GM18873 (cell line): ENCODE measurements at regions not wholly inside any gene's neighbourhood (a gene's known extent, or its start where the extent isn't known, plus 50 kb on each side); places are given as distances from the start of the nearest gene placed in this dataset.

Experiments
- ATAC-seq: cut with Tn5 transposase; IDR thresholded peaks from one replicate; pipeline ENCODE4 v1.9.1; 2021; ENCODE audit warnings: mild to moderate bottlenecking, moderate library complexity, moderate number of reproducible peaks; ENCODE audit not compliant: unreplicated experiment, low FRiP score

DNA sequence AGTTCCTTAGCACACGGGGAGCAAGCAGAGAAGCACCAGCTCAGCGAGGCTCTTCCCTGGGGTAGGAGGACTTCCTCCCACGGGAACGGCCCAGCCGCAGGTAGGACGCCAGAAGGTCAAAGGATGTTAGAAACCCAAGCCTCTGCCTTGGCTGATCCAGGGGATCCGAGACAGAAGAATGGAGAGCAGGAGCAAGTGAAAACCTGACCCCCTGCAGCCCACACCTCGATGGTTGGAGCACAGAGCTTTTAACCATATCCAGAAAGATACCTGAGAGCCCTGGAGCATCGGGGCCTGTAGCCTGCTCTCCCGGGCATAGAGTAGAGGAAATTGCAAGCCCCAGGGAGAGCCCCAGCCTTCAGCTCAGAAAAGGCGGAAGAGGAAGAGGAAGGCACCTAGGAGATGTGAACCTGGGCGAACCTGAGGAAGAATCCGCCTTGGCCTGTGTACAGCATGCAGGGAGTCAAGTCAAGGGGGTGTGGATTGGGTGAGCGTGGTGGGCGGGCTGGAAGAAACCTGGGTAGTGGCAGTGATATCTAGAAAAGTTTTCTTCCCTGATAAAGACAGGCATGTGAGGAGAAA, 76.3 kb downstream of the PSMG1 start:
- ATAC-seq: no peak

DNA sequence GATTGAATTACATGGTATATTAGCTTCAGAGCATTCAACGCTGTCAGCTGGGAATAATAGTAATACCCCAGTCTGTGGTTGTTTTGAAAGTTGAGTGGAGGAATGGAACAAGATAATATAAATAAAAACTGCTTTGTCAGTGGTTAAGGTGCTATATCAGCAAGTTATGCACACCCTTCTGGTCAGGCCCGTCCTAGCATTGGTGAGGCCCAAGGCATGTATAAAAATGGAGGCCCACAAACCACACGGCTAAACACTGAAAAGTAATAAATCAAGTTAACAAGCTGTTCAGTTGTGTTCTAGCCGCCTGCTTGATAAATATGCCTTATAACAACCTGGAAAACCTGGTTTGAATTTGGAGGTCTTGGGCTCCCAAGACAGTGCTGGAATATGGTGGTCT, 77.4 kb downstream of the PSMG1 start:
- ATAC-seq: no peak

GRCh38 chr21:39105341-39105765, 77.9 kb downstream of the PSMG1 start:
- no peak for ATAC-seq

DNA sequence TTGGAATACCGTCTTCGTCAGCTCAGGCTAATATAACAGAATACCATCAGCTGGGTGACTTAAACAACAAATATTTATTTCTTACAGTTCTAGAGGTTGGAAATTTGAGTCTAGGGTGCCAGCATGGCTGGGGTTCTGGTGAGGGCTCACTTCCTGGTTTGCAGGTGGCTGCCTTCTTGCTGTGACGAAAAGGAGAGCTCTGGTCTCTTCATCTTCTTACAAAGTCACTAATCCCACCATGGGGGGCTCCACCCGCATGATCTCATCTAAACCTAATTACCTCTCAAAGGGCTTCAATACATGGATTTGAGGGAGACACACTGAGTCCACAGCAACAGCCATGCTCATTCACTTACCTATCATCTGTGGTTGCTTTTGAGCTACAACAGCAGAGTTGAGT, 78.3 kb downstream of the PSMG1 start:
- ATAC-seq: no peak

DNA sequence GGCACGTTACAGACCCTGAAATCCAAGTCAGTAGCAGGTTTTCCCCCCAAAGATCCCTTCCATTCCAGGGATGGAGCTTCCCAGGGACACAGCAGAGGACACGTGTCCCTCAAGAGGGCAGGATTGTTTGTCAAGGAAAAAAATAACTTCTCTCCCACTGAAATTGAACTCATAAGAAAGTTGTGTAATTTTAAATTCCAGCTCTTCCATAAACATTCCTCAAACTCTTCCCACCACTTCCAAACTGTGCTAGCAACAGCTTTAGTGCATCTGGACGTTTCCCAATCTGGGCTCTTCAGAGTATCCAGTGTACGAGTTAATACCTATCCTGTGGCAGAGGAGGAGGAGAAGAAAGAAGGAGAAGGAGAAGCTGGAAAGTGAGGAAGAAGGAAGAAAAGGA, 79.6 kb downstream of the PSMG1 start:
- no peak for ATAC-seq

DNA sequence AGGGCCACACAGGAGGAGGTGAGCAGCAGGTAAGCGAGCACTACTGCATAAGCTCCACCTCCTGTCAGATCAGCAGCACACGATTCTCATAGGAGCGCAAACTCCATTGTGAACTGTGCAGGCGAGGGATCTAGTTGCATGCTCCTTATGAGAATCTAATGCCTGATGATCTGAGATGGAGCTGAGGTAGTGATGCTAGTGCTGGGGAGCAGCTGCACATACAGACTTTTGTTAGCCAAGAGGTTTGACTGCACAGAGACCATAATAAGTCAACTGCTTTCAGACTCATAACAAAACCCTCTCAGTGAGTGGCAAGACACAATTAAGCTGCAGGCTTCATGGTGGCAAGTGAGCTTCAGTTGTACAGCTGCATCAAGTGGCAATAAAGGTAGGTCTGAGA, 83.4 kb downstream of the PSMG1 start:
- ATAC-seq: no peak

- ATAC-seq: no peak
These were observed 84.5 kb downstream of the PSMG1 start for GRCh38 chr21:39098696-39099200.

DNA sequence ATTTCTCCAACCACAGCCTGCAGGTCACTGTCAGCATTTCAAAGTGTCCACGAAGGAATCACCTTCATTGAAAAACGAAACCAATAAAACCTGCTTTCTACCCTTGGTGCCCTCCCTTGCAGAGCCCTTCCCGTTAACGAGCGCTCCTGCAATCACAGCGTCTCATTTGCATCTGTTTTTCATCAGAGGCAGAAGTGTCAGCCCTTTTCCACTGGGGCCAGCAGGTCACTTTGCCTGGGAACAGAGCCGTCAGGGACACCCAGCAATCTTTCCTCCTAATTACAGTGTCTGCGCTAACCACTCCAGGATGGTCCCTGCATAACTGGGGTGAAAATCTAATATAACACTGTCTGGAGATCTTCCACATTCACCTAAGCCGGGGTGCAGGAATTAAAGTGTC, 85.3 kb downstream of the PSMG1 start:
- no peak for ATAC-seq

- ATAC-seq: no peak
These were observed 85.9 kb downstream of the PSMG1 start for GRCh38 chr21:39097335-39097861.

- ATAC-seq: no peak
These were observed 86.5 kb downstream of the PSMG1 start for GRCh38 chr21:39096754-39097153.

DNA sequence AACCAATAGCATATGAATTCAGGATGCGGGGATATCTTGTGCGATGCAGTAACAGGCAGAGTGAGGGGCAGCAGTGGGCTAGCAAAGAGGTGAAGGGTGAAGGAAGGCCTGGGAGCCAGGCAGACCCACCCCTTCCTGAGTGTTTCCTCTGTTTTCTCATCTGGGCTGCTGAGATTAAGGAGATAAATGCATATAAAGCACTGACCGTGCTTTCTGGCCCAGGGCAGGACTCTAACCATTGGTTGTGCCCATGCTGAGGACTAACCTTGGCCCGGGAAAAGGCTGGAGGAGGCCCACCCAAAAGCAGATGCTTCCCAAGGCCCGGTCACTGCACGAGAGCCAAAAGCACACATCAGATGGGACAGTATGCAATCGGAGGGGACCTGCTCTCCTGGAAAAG, 87.6 kb downstream of the PSMG1 start:
- no peak for ATAC-seq

DNA sequence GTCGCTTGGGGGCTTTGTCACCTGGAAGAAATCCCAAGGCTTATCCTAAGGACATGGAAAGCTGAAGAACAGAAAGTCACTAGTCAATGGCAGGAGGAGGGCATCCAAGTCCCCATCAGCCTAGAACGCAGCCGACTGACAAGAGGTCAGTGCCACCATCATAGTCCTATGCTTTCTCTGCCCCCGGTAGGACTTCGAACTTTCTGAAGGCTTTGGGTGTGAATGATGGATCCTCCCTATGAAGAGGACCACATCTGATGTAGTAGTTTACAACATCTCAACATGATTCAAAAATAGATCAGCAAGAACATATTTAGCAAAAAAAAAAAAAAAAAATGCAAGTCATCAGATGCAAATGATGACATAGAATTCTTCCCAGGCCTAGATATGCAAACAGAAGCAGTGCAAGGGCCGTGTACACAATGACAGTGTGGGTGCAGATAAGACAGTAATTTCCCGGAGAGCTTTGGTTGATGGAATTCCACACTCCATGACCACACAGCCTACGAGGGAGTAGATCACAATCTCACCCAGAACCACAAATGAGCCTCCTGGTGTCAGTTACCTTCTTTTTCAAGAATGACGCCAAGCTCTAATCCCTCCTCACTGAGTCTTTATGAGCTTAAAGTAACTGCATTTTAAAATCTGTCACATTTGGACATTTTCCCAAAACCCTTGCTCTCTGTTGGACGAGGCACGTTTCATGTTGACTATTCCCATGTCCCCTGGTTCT, 88.2 kb downstream of the PSMG1 start:
- no peak for ATAC-seq

DNA sequence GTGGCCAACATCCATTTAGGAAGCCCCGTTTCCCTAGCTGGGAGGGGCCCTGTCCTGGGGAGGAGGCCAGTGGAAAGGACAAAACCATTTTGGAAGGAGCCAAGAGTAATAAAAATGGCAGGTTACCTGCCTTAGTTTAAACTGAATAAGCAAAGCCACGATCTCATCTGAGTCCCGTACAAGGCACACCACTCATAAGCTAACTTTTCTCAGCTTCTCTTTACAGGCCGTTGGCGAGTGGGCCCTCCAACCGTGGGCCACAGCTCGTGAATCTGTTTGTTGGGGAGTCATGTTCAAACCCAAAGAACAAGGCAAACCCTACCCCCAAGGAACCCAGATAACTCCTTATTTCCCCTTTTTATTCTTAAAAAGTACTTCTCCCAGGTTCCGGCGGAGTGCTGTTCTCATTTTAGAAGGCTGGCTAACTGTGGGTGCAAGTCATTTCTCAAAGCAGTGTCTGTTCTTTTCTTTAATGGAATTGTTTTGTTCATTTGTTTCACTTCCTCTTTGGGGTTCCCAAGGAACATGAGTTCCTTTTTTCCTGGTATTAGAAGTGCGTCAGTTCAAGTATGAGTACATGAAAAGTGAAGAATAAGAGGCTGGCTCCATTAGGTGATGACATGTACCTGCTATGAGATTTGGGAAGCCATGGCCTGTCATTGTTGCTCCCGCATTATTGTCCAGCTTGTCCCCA, 89.0 kb downstream of the PSMG1 start:
- ATAC-seq: no peak

GRCh38 chr21:39093526-39093925, 89.7 kb downstream of the PSMG1 start:
- no peak for ATAC-seq

GRCh38 chr21:39088831-39089380, 94.3 kb downstream of the PSMG1 start:
- no peak for ATAC-seq

GRCh38 chr21:39088031-39088370, 95.2 kb downstream of the PSMG1 start:
- ATAC-seq: no peak

GRCh38 chr21:39087238-39088030, 95.8 kb downstream of the PSMG1 start:
- ATAC-seq: no peak

GRCh38 chr21:39086547-39086946, 96.7 kb downstream of the PSMG1 start:
- no peak for ATAC-seq

GRCh38 chr21:39085843-39086405, 97.3 kb downstream of the PSMG1 start:
- no peak for ATAC-seq
